HG02970 (cell line): ENCODE measurements at regions not wholly inside any gene's neighbourhood (a gene's known extent, or its start where the extent isn't known, plus 50 kb on each side); places are given as distances from the start of the nearest gene placed in this dataset.
"Not testable (repeated sequence)": the region's sequence is repeated elsewhere in the genome, so short reads cannot be mapped to it uniquely, and the experiment has no call there.

ENCODE experiments used
- ATAC-seq: cut with Tn5 transposase; IDR thresholded peaks from one replicate; pipeline ENCODE4 v1.9.1; 2021; ENCODE audit warnings: mild to moderate bottlenecking, moderate library complexity, moderate number of reproducible peaks; ENCODE audit not compliant: unreplicated experiment, low FRiP score

DNA sequence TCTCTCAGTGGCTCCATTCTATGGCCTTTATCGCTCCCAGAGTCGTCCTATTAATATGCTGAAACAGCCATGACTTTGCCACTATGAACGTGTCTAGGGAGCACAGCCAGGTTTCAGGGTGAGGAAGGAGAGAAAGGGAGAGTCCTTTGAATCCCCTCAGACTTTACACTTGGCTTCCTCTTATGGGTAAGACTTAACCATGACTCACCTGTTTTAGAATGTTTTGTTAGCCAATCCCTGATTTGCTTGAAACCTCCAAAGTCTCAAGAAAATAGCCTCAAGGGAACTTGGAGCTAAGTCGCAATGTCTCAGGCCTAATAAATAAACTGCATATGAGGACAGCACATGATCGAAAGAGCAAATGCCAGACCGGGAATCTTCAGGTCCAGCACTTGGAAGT, 131.2 kb upstream of the RCN1 start:
- no peak for ATAC-seq

DNA sequence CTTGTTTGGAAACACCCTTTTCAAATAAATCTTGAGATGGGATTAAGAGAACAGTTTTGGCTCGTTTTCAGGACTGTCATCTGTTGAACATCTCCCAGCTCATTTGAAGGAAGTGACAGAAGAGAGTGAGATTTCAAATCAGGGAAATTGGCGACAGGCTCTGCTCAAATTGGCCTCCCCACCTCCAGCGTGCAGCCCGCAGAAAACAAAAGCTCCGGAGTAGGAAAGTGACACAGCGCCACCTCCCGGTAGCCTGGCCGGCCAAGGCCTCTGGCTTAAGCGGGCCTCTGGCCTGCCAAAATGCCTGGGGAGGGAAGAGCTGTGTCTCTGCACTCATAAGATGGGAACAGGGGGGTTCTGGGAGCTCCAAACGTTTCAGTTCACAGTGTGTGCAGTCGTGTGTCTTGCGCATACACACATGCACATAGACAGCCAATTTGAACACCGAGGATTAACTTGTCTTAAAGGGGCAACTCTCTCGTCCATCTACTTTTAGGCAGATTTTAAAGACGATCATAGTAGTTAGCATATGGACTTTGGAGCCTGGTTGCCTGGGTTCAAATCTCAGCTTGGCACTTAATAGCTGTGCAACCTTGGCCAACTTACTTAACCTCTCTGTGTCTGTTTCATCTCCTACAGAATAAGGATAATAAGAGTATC, 132.7 kb upstream of the RCN1 start:
- ATAC-seq: peak; percentile 63

DNA sequence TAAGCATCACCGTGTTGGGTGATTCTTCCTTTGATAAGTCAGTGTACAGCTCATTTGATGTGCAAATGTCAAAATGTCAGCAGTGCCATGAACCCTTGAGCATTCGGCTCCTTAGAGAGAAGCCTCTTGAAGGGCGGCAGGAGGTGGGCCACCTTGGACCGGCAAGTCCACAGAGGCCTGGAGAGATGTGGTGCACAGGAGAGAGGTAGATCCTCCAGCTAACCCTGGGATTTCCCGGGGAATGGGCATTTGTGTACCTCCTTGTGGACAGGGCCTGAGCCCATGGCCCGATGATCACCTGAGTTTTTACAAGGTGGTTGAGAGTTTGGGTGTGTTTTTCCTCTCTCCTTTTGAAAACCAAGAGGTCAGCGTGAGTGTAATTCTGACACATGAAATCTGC, 133.2 kb upstream of the RCN1 start:
- no peak for ATAC-seq

DNA sequence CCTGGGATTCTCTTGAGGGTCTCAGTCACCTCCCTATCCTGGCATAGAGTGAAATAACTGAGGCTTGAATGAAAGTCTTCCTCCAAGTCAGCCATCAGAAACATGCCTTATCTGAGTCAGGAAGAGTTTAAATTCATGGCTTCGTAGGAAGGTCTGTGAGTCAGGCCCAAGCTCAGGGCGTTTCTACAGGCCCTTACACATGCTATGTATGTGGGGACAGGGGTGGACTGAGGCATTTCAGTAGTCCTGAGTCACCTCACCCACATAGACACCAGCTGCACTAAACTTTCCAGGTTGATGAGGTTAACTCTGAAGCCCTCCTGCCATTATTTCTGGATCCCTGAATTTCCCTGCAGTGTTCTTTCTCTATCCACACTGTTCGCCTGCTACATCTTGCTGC, 134.6 kb upstream of the RCN1 start:
- ATAC-seq: no peak

DNA sequence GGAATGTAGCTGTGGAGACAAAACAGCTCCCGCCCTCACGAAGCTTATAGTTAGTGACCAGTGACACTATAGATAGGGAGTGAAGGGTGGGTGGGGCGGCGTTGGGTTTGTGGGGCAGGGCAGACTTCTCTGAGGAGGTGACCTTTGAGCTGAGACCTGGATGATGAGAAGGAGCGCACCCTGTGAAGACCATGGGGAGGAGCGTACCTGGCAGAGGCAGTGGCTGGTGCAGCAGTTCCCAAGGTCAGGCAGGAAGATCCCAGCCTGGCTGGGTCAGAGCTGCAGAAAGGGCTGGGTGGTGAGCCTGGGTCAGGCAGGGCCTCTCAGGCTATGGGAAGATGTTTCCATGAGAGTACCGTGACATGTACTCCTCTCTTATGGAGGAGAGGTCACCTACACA, 135.0 kb upstream of the RCN1 start:
- ATAC-seq: no peak

DNA sequence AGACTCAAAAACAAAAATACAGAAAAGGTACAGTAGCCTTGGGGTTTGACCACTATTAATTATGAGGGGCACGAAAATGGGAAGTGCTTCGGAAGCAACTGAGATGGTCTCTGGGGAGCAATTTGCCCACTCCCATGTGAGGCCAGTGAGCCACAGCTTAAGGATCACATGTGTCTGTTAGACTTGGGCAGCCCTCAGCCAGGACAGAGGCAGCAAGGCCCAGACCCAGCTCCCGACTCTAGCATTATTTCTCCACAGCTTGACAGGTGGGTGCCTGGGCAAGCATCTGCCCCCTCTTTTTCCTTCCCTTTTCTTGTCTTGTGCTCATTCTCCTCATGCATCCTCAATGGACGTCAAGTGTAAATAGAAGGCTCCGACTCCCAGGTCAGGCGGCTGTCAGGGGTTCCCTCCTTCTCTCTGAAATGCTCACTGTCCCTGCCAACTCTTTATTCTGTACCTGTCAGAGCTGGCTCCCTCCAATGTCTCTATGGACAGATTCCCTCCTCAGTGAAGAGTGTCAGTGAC, 137.0 kb upstream of the RCN1 start:
- no peak for ATAC-seq

DNA sequence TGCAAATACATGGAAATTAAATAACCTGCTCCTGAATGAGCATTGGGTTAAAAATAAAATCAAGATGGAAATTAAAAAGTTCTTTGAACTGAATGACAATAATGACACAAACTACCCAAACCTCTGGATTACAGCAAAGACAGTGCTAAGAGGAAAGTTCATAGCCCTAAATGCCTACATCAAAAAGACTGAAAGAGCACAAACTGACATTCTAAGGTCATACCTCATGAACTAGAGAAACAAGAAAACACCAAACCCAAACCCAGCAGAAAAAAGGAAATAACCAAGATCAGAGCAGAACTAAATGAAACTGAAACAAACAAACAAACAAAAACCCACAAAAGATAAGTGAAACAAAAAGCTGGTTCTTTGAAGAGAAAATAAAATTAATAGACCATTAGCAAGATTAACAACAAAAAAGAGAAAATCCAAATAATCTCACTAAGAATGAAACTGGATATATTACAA, 138.6 kb upstream of the PAX6 start:
- ATAC-seq: not testable (repeated sequence)

DNA sequence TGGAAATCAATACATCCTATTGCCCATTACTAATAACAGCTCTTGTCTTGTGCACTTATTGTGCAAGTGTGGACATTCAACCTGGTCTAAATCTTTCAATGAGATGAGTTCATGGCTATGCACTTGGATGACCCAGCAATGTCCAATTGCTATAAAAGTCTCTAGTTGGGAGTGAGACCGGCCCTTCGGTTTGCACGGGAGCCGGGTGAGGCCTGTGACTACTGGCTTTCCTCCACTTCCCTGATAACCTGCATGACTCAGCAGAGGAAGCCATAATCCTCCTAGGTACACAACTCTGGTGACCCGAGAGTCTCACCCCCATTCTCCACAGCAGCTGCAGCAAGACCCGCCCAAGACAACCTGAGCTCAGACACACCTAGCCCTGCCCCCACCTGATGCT, 135.9 kb upstream of the PAX6 start:
- no peak for ATAC-seq

DNA sequence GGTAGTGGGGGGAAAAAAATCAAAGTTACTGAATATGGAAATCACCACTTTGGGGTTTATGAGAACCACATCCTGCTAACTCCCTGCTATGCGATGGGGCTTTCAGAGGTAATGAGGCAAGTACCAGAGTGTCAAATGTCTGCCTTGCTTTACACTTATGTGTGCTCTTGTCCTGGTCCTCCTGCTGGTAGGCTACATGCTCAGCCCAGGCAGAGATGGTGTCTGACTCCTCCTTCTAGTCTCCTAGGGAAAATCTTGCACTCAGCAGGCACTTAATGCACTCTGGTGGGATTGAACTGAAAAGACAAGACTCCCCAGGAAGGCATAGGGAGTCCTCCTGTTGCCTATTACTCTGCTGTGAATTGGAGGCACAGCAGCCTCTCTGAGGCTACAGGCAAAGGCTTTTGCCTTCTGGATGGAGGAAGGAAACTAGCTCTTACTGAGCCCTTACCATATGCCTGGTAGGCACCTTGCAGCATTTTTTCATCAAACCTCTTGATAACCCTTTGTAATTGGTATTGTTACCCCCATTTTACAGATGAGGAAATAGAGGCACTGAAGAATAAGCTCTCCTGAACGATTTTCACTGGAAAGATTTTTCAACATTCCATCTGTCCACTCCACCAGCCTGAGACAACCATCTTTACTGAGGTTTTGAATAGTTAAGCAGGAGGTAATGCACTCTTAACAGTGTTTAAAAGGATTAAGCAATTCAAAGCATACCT, 132.1 kb upstream of the PAX6 start:
- ATAC-seq: peak; percentile 56

DNA sequence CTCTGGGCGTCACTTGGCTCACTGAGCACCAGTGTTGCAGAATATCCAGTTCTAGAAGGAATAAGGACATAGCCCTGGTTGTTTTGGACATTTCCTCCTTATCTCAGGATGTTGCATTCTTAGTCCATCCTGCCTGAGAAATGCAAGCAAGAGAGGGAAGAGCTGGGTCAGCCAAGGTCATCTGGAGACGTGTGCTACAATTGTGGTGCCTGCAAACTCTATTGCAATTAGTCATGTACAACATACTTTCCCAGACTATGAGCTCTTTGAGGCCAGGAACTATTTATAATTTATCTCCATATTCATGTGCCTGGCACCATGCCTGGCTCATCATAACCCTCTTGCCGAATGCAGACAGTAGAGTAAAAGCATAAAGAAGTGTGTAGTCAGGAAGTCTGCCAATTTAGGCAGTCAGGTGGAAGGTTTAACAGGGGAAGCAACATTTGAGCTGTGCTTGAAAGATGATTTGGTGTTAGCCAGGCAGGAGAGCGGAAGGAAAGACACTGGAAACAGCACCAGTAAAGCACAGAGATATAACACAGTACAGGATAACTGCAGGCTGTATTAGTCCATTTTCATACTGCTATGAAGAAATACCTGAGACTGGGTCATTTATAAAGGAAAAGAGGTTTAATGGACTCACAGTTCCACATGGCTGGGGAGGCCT, 129.4 kb upstream of the PAX6 start:
- no peak for ATAC-seq

DNA sequence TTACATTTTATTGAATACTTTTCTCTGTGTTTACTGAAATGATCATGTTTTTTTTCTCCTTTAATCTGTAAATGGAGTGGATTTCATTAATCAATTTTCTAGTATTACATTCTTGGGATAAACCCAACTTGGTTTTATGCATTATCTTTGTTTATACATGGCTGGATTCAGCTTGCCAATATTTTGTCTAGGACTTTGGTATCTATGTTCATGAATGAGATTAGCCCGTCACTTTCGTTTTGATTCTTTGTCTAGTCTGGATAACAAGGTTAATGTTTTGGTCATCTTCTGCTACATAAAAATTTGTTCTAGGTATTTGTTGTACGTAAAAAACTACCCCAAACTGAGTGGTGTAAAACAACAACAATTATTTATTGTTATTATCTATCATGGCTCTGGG, 127.9 kb upstream of the PAX6 start:
- ATAC-seq: no peak

DNA sequence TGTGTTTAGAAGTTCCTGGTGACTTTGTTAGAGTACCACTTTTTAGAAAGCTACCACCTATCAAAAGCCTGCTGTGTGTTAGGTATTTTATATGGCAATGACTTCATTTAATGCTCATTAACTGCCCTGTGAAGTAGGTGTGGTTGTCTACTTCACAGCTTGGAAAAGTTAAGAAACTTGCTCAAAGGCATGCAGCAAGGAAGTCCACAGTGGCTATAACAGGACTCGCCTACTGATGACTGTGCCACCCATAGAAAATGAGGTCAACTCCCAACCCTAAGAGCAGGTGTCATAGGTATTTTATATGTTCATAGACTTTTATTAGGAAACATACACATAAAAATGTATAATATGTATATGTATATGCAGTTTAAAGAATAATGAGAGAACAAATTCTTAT, 125.2 kb upstream of the PAX6 start:
- ATAC-seq: no peak

DNA sequence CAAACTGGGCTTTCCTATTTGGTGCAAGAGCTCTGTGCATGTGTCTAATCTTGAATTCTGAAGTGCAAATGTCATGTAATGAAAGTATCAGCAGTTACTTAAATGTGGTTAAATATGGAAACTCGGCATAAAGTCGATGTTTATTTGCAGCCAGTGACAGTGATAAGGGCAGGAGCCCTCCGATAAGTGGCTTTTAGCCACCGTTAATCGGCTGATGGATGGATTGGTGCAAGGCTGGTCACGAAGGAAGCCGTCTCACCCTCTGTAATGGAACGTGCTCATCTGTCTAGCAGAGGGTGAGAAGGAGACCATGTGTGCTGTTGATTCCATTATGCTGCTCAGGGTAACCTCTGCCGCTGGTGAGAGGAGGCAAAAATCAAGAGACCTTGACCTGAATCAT, 121.8 kb upstream of the PAX6 start:
- ATAC-seq: no peak

DNA sequence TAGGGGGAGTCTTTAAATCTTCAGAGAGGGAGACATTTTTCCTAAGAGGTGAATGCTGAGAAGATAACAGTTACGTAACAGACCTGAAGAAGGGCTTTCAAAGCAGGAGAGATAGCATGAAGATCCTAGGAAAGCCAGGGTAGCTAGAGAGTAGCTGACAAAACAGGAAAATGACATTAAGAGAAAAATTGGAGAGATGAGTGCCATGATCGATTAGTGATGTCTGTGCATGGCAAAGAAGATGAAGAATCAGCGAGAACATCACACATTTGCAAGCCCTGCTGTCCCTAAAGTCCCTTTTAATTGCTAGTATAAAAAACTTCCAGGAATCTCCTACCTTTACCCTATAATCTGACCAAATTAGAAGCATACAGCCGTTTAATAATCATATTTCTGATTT, 116.9 kb upstream of the PAX6 start:
- ATAC-seq: no peak

DNA sequence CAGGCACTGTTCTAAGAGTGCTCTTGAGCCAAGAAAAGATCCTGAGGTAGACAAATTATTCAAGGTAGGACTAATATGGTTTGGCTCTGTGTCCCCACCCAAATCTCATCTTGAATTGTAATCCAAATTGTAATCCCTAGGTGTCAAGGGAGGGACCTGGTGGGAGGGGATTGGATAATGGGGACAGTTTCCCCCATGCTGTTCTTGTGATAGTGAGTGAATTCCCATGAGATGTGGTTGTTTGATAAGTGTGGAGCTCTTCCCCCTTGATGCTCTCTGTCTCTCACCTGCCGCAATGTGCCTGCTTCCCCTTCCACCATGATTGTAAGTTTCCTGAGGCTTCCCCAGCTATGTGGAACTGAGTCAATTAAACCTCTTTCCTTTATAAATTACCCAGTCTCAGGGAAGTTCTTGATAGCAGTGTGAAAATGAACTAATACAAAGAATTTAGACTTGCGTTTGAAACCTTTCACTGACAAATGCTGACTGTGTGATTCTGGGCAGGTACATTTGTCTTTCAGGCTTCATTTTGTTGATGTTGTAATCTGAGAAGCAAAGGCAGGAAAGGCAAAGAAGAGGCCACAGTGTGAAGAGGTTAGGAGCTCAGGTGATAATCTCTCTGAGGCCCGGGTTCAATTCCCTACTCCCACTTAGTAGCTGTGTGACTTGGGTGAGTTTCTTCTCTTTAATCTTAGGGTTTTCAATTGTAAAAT, 115.8 kb upstream of the PAX6 start:
- ATAC-seq: no peak

DNA sequence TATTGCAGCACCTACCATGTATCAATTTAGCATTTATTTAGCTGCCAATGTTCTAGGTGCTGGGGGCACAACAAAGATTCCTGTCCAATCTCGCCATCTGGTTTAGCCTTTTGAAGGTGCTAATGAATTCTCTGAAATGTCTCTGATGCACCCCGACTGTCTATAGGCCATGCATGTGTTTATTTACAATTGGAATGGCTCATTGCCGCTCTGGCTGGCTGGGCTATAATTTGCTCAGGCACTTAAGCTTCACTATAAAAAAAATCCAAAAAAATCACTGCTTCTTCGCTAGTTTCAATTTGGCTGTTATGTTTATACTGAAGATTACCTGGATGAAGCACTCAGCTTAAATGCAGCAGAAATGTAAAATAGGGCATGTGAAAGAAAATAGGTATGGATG, 115.0 kb upstream of the PAX6 start:
- no peak for ATAC-seq

DNA sequence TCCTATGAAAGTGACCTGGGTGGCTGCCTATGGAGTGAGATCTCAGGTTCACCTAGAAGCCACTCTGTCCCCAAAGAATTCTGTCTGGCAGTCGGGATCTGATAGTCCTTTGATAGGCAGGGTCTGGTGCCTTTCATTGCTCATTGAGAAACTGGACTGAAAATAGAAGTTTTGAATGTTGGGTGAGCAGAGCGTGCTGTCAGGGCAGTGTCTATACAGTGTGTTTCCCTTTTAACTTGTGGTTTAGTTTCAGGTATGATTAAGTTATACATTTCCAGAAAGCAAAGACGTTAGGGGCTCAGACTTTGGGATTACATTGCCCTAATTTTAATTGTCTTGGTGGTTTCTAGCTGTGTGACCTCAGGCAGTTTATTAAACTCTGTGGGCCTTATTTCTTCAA, 111.3 kb upstream of the PAX6 start:
- no peak for ATAC-seq

DNA sequence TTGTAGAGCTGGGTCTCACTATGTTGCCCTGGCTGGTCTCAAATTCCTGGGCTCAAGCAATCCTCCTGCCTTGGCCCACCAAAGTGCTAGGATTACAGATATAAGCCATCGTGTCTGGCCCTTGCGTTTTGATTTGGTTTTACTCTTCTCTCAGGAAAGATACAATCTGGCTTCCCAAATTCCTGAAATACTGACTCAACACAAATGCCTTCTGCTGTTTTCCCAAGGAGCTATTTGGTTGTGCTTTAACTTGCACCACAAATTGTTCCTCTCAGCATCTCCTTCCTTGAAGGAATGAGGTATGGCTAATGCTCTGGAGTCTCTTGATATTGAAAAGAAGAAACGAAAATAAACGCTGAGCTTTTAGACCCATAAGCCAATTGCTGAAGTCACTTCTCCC, 110.0 kb upstream of the PAX6 start:
- no peak for ATAC-seq

DNA sequence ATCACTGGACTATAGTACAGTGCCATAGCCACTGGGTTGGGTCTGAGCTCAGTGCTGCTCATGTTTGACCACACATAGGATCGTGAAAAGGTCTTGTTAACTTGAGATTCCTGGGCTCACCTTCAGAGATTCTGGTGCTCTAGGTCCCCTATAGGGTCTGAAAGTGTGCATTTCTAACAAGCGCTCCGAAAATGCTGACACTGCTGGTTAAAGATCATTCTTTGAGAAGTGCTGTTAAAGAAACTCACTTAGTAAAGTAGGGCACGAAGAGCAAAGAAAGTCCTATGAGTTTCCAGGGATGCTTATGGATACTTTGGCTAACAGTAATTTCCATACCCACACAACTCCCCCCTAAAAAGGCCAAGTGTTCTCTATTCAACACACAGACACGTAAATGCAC, 108.1 kb upstream of the PAX6 start:
- no peak for ATAC-seq

DNA sequence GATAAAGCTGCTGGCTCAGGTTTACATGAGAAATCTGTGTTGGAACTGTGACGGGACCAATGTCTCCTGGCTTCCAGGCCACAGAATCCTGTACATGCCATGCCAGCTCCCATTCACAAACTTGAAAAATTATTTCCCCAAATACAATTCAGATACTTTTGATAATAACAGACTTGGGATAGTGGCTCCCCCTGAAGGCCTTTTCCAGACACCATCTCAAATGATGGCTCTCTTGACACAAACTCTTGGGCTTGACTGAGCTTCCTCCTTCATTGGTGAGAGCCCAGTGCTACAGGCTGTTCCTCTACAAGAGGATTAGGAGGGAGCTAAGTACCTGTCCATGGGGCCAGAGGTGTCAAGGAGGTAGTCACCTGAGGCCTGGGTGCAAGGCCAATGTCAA, 104.7 kb upstream of the PAX6 start:
- ATAC-seq: no peak

DNA sequence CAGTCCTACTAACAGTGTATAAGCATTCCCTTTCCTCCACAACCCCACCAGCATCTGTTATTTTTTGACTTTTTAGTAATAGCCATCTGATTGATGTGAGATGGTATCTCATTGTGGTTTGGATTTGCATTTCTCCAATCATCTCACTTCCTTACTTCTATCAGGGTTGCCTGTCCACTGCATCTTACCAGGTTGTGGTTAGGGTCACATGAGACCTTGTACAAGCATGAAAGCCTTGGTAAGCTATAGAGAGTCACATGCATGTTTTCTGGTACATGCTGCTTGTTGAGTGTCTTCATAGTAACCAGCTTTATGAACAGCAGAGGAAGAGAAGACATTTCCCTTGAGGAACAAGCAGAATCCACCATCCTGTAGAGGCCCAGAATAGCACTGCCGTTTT, 102.9 kb upstream of the PAX6 start:
- no peak for ATAC-seq
